NCI-H1417 (cell line): ENCODE measurements at regions not wholly inside any gene's neighbourhood (a gene's known extent, or its start where the extent isn't known, plus 50 kb on each side); places are given as distances from the start of the nearest gene placed in this dataset.
A peak's percentile ranks its signal among the peaks of the same experiment; 100 is the strongest.
"Not testable (repeated sequence)": the region's sequence is repeated elsewhere in the genome, so short reads cannot be mapped to it uniquely, and the experiment has no call there.

Source experiments
- DNase-seq, 3 experiments: peaks; one replicate each; lab custom pipeline; 2025; lab: John Stamatoyannopoulos, UW

GRCh38 chrX:88828011-88828410, 81.0 kb downstream of the CPXCR1 start:
- no peak for DNase-seq

- DNase-seq: no peak
Observed at GRCh38 chrX:88830111-88830510, 83.1 kb downstream of the CPXCR1 start.

- DNase-seq: peak in 2 of 3 experiments; percentile 80 to 94
Observed at GRCh38 chrX:88837721-88838120, 90.7 kb downstream of the CPXCR1 start.

GRCh38 chrX:88838392-88838791, 91.4 kb downstream of the CPXCR1 start:
- no peak for DNase-seq

- not testable (repeated sequence) for DNase-seq
Observed at GRCh38 chrX:88843841-88844240, 96.8 kb downstream of the CPXCR1 start.

- DNase-seq: no peak
Observed at GRCh38 chrX:88853925-88854324, 106.9 kb downstream of the CPXCR1 start.

GRCh38 chrX:88863726-88864125, 116.7 kb downstream of the CPXCR1 start:
- no peak for DNase-seq

GRCh38 chrX:88865634-88866033, 118.6 kb downstream of the CPXCR1 start:
- no peak for DNase-seq

- no peak for DNase-seq
Observed at GRCh38 chrX:88881536-88881935, 134.5 kb downstream of the CPXCR1 start.

GRCh38 chrX:88883200-88883599, 136.2 kb downstream of the CPXCR1 start:
- DNase-seq: no peak

- peak in 2 of 3 experiments; percentile 19 to 55 for DNase-seq
Observed at GRCh38 chrX:88886908-88887307, 139.9 kb downstream of the CPXCR1 start.

- no peak for DNase-seq
Observed at GRCh38 chrX:88903989-88904718, 157.1 kb downstream of the CPXCR1 start.

GRCh38 chrX:88908056-88908455, 161.0 kb downstream of the CPXCR1 start:
- DNase-seq: no peak

- no peak for DNase-seq
Observed at GRCh38 chrX:88937616-88938015, 190.6 kb downstream of the CPXCR1 start.

GRCh38 chrX:88940904-88941303, 193.9 kb downstream of the CPXCR1 start:
- DNase-seq: no peak

GRCh38 chrX:88944661-88945060, 197.6 kb downstream of the CPXCR1 start:
- no peak for DNase-seq

- not testable (repeated sequence) for DNase-seq
Observed at GRCh38 chrX:88956059-88956458, 209.0 kb downstream of the CPXCR1 start.

GRCh38 chrX:88977835-88978234, 230.8 kb downstream of the CPXCR1 start:
- DNase-seq: no peak

- DNase-seq: no peak
Observed at GRCh38 chrX:88982183-88982582, 235.2 kb downstream of the CPXCR1 start.

GRCh38 chrX:88982933-88983332, 235.9 kb downstream of the CPXCR1 start:
- DNase-seq: no peak

- DNase-seq: no peak
Observed at GRCh38 chrX:88988796-88989195, 241.8 kb downstream of the CPXCR1 start.

- DNase-seq: no peak
Observed at GRCh38 chrX:88990882-88991582, 244.0 kb downstream of the CPXCR1 start.

GRCh38 chrX:88991583-88992132, 244.6 kb downstream of the CPXCR1 start:
- no peak for DNase-seq
